Panc1 (cell line): ENCODE measurements at regions not wholly inside any gene's neighbourhood (a gene's known extent, or its start where the extent isn't known, plus 50 kb on each side); places are given as distances from the start of the nearest gene placed in this dataset.

ENCODE experiments used
- ATAC-seq: fragments of 200-7000 bp; cut with Tn5 transposase; 2 replicates; pipeline ENCODE4 v1.9.1; 2020; ENCODE audit warnings: mild to moderate bottlenecking, moderate library complexity
- BruUV-seq: library from RNA; stranded (reverse); fragments of 400-500 nt; replicated peaks from 2 replicates; lab custom pipeline; 2021; lab: Mats Ljungman, UMichigan
- CTCF ChIA-PET: fragments of 300-600 bp; sonication (Branson Sonifier 250); formaldehyde crosslinking; loops from one replicate; lab custom pipeline; 2022; ENCODE audit warnings: antibody characterized with exemption; lab: Charles Lee
- POLR2A ChIA-PET: fragments of 300-600 bp; sonication (Branson Sonifier 250); formaldehyde crosslinking; loops from one replicate; lab custom pipeline; 2022; ENCODE audit warnings: antibody characterized with exemption; lab: Charles Lee
- DNase-seq: peaks from one replicate; pipeline ENCODE4 v3.0.0-alpha.2; 2010; ENCODE audit warnings: low read depth, low spot score
- H3K27ac ChIP-seq: 2 replicates; pipeline ENCODE4 v1.5.1; 2011; ENCODE audit warnings: mild to moderate bottlenecking, low read length, inconsistent platforms
- H3K27me3 ChIP-seq: fragments of 200-500 bp; sonication (Bioruptor generic); 2 replicates; pipeline ENCODE4 v1.6.0; 2014; ENCODE audit warnings: low read length, inconsistent platforms; ENCODE audit not compliant: control insufficient read depth, insufficient read depth
- H3K36me3 ChIP-seq: fragments of 200-500 bp; sonication (Bioruptor generic); 2 replicates; pipeline ENCODE4 v1.5.1; 2014; ENCODE audit warnings: inconsistent platforms, mild to moderate bottlenecking, low read length, moderate library complexity; ENCODE audit not compliant: control insufficient read depth, insufficient read depth
- H3K4me1 ChIP-seq: 2 replicates; pipeline ENCODE4 v1.5.1; 2011; ENCODE audit warnings: inconsistent platforms, mild to moderate bottlenecking, low read length, moderate library complexity; ENCODE audit not compliant: control insufficient read depth, insufficient read depth
- H3K4me3 ChIP-seq, 2 experiments: 2 replicates each; pipeline ENCODE4 v1.5.1; 2011 to 2012; ENCODE audit warnings: low read depth in 2 of 2, low read length in 2 of 2, mild to moderate bottlenecking in 2 of 2, inconsistent platforms in 1 of 2, moderate library complexity in 1 of 2
- H3K9me3 ChIP-seq: fragments of 200-500 bp; sonication (Bioruptor generic); 2 replicates; pipeline ENCODE4 v1.5.1; 2014; ENCODE audit warnings: low read depth, mild to moderate bottlenecking, inconsistent platforms, low read length, moderate library complexity; ENCODE audit not compliant: control insufficient read depth, insufficient read depth
- POLR2AphosphoS5 ChIP-seq: IDR thresholded peaks from 2 replicates; pipeline ENCODE4 v1.6.1; 2012; ENCODE audit warnings: mild to moderate bottlenecking, low read depth, low read length, moderate library complexity
- SIN3A ChIP-seq: IDR thresholded peaks from 2 replicates; pipeline ENCODE4 v1.6.1; 2012; ENCODE audit warnings: low read depth, mild to moderate bottlenecking, low read length, moderate library complexity, borderline replicate concordance; ENCODE audit not compliant: insufficient read depth
- TCF7L2 ChIP-seq: IDR thresholded peaks from 2 replicates; pipeline ENCODE4 v1.6.1; 2011; ENCODE audit warnings: mild to moderate bottlenecking, low read depth, low read length, inconsistent platforms
- in situ Hi-C: cut with HindIII; loops from 2 replicates; pipeline ENCODE4 v1.10.0; 2016; ENCODE audit warnings: low sequenced_read_pairs, low pct_unique_long_range_greater_than_20kb
- intact Hi-C: fragments of 100-400 bp; cut with micrococcal nuclease; formaldehyde crosslinking; loops from one replicate; pipeline ENCODE4 v1.10.0; 2022; ENCODE audit not compliant: unreplicated experiment
- TF ChIP-seq, protein P1 (sequence below), 2 experiments: IDR thresholded peaks; 2 replicates each; pipeline ENCODE4 v1.6.1; 2011 to 2012; ENCODE audit warnings: low read depth in 2 of 2, control low read depth in 1 of 2, low read length in 1 of 2, mild to moderate bottlenecking in 1 of 2, moderate library complexity in 1 of 2; ENCODE audit not compliant: insufficient read depth in 1 of 2
- TF ChIP-seq, protein P2 (sequence below): fragments of 450-650 bp; IDR thresholded peaks from 2 replicates; pipeline ENCODE4 v1.5.1; 2017; ENCODE audit warnings: mild to moderate bottlenecking

DNA sequence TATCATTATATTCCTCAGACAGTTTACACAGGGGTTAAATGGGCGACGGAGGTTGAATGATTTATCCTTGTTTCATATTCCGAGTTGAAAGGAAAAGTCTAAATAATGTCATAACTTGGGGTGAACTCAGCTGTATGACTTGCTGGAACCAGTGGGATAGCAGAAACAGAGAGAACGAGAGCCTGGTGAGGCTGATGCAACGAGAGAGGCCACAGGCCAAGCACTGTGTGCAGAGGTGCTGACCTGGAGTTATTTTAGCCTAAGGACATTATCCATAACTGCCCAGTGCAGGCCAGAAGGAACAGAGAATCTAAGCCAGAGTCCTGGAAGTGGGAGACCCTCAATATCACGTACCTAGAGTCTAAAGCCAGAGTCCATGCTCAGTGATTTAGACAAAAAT is 394.9 kb downstream of the MAFB start:
- no peak for ATAC-seq
- DNase-seq, result no peak
- Histone ChIP-seq H3K9me3 (no peaks in the 10 kb centered on the region), H3K36me3 (no peaks in the 10 kb centered on the region), H3K27me3 (no peaks in the 10 kb centered on the region), H3K27ac (no peak overlapping the region), H3K4me1 (no peaks in the 10 kb centered on the region), H3K4me3 (no peak overlapping the region)
- POLR2A ChIA-PET, result no interaction called here
- intact Hi-C loops (no loop called here), in situ Hi-C loops (no loop called here)
- CTCF ChIA-PET, result no interaction called here
- BruUV-seq, result no TSS peak
- no peak for TF ChIP-seq TCF7L2
- TF ChIP-seq, protein P1, sequence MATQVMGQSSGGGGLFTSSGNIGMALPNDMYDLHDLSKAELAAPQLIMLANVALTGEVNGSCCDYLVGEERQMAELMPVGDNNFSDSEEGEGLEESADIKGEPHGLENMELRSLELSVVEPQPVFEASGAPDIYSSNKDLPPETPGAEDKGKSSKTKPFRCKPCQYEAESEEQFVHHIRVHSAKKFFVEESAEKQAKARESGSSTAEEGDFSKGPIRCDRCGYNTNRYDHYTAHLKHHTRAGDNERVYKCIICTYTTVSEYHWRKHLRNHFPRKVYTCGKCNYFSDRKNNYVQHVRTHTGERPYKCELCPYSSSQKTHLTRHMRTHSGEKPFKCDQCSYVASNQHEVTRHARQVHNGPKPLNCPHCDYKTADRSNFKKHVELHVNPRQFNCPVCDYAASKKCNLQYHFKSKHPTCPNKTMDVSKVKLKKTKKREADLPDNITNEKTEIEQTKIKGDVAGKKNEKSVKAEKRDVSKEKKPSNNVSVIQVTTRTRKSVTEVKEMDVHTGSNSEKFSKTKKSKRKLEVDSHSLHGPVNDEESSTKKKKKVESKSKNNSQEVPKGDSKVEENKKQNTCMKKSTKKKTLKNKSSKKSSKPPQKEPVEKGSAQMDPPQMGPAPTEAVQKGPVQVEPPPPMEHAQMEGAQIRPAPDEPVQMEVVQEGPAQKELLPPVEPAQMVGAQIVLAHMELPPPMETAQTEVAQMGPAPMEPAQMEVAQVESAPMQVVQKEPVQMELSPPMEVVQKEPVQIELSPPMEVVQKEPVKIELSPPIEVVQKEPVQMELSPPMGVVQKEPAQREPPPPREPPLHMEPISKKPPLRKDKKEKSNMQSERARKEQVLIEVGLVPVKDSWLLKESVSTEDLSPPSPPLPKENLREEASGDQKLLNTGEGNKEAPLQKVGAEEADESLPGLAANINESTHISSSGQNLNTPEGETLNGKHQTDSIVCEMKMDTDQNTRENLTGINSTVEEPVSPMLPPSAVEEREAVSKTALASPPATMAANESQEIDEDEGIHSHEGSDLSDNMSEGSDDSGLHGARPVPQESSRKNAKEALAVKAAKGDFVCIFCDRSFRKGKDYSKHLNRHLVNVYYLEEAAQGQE (IDR thresholded peaks at IDR 0.05; ENCODE audit: insufficient read depth in 1 of 2, low read depth in 2 of 2, low read length in 1 of 2), result no peak
- TF ChIP-seq, protein P2, sequence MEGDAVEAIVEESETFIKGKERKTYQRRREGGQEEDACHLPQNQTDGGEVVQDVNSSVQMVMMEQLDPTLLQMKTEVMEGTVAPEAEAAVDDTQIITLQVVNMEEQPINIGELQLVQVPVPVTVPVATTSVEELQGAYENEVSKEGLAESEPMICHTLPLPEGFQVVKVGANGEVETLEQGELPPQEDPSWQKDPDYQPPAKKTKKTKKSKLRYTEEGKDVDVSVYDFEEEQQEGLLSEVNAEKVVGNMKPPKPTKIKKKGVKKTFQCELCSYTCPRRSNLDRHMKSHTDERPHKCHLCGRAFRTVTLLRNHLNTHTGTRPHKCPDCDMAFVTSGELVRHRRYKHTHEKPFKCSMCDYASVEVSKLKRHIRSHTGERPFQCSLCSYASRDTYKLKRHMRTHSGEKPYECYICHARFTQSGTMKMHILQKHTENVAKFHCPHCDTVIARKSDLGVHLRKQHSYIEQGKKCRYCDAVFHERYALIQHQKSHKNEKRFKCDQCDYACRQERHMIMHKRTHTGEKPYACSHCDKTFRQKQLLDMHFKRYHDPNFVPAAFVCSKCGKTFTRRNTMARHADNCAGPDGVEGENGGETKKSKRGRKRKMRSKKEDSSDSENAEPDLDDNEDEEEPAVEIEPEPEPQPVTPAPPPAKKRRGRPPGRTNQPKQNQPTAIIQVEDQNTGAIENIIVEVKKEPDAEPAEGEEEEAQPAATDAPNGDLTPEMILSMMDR, result no peak
- no peak for TF ChIP-seq POLR2AphosphoS5
- TF ChIP-seq SIN3A, result no peak

DNA sequence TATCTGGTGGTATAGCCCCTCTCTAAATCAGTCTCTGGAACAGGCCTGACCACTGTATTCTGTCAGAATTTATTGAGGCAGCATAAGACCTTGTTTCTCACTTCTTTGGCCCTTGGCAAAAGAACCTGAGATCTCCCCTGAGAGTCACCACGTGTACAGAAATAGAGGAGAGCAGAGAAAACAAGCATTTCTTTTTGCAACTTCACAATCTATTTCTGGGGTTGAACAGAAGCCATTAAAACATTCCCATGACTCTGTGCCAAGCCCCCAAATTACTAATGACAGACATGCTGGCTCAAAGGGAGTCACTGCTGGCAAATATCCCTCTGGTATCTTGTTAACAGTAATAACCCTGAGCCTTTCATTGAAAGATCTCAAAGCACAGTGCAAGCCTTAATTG is 395.3 kb downstream of the MAFB start:
- ATAC-seq, result no peak
- ChIA-PET CTCF (no interaction called here), POLR2A (no interaction called here)
- intact Hi-C loops, result no loop called here
- BruUV-seq, result no TSS peak
- in situ Hi-C loops, result no loop called here
- Histone ChIP-seq H3K27ac (no peak overlapping the region), H3K27me3 (no peaks in the 10 kb centered on the region), H3K9me3 (no peaks in the 10 kb centered on the region), H3K4me1 (no peaks in the 10 kb centered on the region), H3K36me3 (no peaks in the 10 kb centered on the region), H3K4me3 (no peak overlapping the region)
- TF ChIP-seq, protein P2, result no peak
- TF ChIP-seq TCF7L2, result no peak
- TF ChIP-seq POLR2AphosphoS5, result no peak
- TF ChIP-seq, protein P1 (IDR thresholded peaks at IDR 0.05; ENCODE audit: insufficient read depth in 1 of 2, low read depth in 2 of 2, low read length in 1 of 2), result no peak
- no peak for TF ChIP-seq SIN3A
- DNase-seq, result no peak
